BE2C (cell line): ENCODE measurements at regions not wholly inside any gene's neighbourhood (a gene's known extent, or its start where the extent isn't known, plus 50 kb on each side); places are given as distances from the start of the nearest gene placed in this dataset.

ENCODE experiments used
- DNase-seq: peaks from one replicate; pipeline ENCODE4 v3.0.0-alpha.2; 2020
- H3K27me3 ChIP-seq: fragments of 250-450 bp; sonication (Bioruptor Pico); 2 replicates; pipeline ENCODE4 v1.5.1; 2020; ENCODE audit warnings: mild to moderate bottlenecking
- H3K36me3 ChIP-seq: fragments of 250-450 bp; sonication (Bioruptor Pico); 2 replicates; pipeline ENCODE4 v1.5.1; 2020; ENCODE audit warnings: mild to moderate bottlenecking
- H3K4me1 ChIP-seq: fragments of 250-450 bp; sonication (Bioruptor Pico); 2 replicates; pipeline ENCODE4 v1.5.1; 2020
- H3K4me3 ChIP-seq: 2 replicates; pipeline ENCODE4 v1.5.1; 2011; ENCODE audit warnings: low read depth, low read length
- H3K9me3 ChIP-seq: fragments of 250-450 bp; sonication (Bioruptor Pico); 2 replicates; pipeline ENCODE4 v1.5.1; 2020
- CTCF ChIP-seq: IDR thresholded peaks from 2 replicates; pipeline ENCODE4 v1.5.1; 2012; ENCODE audit warnings: mild to moderate bottlenecking, low read depth, low read length

DNA sequence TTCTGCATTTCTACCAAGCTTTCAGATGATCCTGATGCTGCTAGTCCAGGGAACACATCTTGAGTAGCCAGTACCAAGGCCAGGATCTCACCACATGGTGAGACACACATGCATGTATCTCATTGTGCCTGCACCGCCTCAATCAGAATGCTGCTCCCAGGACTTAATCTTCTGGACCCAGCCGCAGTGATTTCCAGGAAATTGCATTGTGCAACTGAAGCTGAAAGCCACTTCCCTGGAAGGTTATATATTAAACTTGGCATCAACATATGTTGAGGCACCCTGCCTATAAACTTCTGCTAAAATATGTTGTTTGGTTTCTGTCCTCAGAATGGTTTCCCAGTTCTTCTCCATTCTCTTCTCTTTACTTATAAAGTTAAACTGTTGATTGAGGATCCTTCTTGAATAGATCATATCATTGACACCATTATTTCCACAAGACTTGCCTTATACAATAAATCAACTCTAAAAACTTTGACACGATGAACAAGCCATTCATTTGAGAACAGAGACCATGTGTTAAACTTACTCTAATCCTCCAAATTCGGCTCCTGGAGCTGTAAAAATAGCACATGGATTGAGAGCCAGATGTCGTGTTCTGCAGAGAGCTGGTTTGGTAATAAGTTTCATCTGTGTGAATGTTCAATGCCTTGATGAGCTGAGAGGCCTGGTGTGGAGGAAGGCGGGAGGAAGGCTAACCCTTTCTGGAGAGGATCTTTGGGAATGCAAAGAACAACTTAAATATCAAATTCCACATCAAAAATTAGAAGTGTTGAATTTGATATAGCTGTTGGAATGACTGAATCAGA is 65.0 kb upstream of the PCSK2 start:
- H3K4me1 ChIP-seq = no peaks in the 10 kb centered on the region
- H3K9me3 ChIP-seq = no peaks in the 10 kb centered on the region
- no peak for DNase-seq
- H3K36me3 ChIP-seq = no peaks in the 10 kb centered on the region
- H3K4me3 ChIP-seq = no peak overlapping the region
- no peaks in the 10 kb centered on the region for H3K27me3 ChIP-seq
- TF ChIP-seq CTCF = no peak

GRCh38 chr20:17168026-17168612 is 58.7 kb upstream of the PCSK2 start:
- no peak for TF ChIP-seq CTCF
- H3K4me3 ChIP-seq = no peak overlapping the region
- H3K27me3 ChIP-seq = no peaks in the 10 kb centered on the region
- H3K36me3 ChIP-seq = no peaks in the 10 kb centered on the region
- no peaks in the 10 kb centered on the region for H3K9me3 ChIP-seq
- no peaks in the 10 kb centered on the region for H3K4me1 ChIP-seq
- no peak for DNase-seq

DNA sequence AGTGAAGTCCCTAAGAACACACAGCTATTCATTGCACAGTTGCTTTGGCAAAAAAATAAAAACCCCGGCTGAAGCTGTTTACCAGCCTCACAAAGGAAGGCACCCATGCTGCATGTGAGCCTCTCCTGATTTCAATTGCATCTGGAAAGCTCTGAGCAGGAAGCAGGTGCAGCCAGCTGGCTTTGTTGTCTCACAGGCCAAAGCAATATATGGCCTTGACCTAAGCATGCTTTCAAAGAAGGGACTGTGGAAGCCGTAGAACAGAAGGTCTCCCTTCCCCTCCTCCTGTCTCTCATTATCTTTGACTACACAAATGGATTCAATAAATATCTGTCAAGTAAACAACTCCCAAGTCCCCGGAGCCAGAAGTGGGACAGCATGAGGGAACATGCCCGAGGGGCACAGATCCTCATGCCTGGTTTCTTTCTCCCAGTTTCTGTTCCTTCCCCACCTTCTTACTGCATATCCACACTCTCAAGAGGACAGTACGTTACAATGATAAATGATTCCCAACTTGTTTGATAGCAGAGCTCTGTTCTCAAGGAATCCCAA is 57.2 kb upstream of the PCSK2 start:
- no peak for DNase-seq
- no peaks in the 10 kb centered on the region for H3K4me1 ChIP-seq

DNA sequence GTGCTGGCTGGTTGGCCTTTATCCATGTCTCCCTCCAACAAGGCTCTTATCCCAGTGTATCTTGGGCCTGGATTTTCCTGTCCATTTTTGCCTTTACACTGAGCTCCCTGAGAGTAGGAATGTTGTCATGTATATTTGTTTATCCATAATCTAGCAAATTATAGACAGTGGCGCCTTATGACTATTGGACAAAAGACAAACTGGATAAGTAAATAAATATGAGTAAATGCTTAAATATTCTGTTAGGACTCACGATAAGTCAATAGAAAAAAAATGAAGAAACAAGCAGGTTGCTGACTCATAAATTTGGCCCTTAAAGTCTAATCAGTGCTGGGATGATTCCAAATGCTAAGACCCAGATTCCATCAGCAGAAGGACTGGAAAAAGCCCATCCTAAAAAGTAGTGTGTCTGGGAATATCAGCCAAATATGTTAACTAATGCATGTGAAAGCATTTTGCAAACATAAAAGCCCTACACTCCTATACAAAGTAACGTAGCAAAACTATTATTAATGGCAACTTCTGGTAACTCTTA is 55.0 kb upstream of the PCSK2 start:
- no peak for DNase-seq
- Histone ChIP-seq H3K36me3 (no peaks in the 10 kb centered on the region), H3K27me3 (no peaks in the 10 kb centered on the region), H3K9me3 (no peaks in the 10 kb centered on the region), H3K4me3 (no peak overlapping the region), H3K4me1 (no peaks in the 10 kb centered on the region)
- TF ChIP-seq CTCF = no peak

More for the DNA sequence above, 57.2 kb upstream of the PCSK2 start:
- no peaks in the 10 kb centered on the region for H3K9me3 ChIP-seq
- no peak overlapping the region for H3K4me3 ChIP-seq
- no peaks in the 10 kb centered on the region for H3K27me3 ChIP-seq
- no peak for TF ChIP-seq CTCF
- H3K36me3 ChIP-seq = no peaks in the 10 kb centered on the region

- H3K27me3 ChIP-seq = no peaks in the 10 kb centered on the region
- H3K36me3 ChIP-seq = no peaks in the 10 kb centered on the region
- H3K4me3 ChIP-seq = no peak overlapping the region
- TF ChIP-seq CTCF = no peak
- no peak for DNase-seq
- no peaks in the 10 kb centered on the region for H3K4me1 ChIP-seq
- no peaks in the 10 kb centered on the region for H3K9me3 ChIP-seq
Measured at GRCh38 chr20:17172836-17173516, 53.9 kb upstream of the PCSK2 start.
